ENCODE measurements at regions not wholly inside any gene's neighbourhood (a gene's known extent, or its start where the extent isn't known, plus 50 kb on each side); places are given as distances from the start of the nearest gene placed in this dataset.

- TF ChIP-seq CTCF (IDR thresholded peaks at IDR 0.05) (no peak), POLR2AphosphoS5 (IDR thresholded peaks at IDR 0.05) (no peak), POLR2A (IDR thresholded peaks at IDR 0.05) (no peak), EP300 (IDR thresholded peaks at IDR 0.05) (no peak)
These were observed 276.9 kb downstream of the ALG10 start for GRCh38 chr12:34298971-34299801.

Measured in stomach (tissue), 4 donors.